ENCODE measurements at regions not wholly inside any gene's neighbourhood (a gene's known extent, or its start where the extent isn't known, plus 50 kb on each side); places are given as distances from the start of the nearest gene placed in this dataset.

DNA sequence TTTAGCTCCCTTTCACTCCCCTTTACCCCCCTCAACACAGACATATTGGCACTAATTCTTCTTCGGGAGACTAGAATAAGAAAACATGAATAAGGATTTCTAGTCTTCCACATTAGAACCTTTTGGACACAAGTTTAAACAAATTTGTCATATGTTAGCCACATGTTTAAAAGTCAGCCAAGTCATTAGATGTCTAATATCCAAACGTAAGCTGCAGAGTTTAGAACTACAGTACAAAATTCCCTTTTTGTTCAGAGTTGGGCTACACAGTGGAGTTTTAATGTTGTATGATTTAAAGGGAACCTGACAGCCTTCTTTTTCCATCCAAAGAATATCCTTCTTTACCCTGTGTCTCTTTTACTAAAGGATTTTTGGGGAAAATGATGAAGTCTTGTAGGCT lies 79.8 kb downstream of the PDE6H start:
- Histone ChIP-seq H3K79me2 (ENCODE audit: control insufficient read depth, insufficient read depth, low read length) (no peaks in the 10 kb centered on the region), H3K27ac (ENCODE audit: low read length in 2 of 2) (no peak overlapping the region), H3K27me3 (replicated peaks in 1 of 4; ENCODE audit: control extremely low read depth in 1 of 4, control insufficient read depth in 3 of 4, insufficient read depth in 4 of 4, low read length in 3 of 4) (no peaks in the 10 kb centered on the region), H3K4me1 (ENCODE audit: control insufficient read depth in 2 of 2, insufficient read depth in 2 of 2, low read length in 2 of 2) (no peaks in the 10 kb centered on the region), H3K9me3 (ENCODE audit: control extremely low read depth in 1 of 3, control insufficient read depth in 2 of 3, insufficient read depth in 1 of 3, low read length in 2 of 3) (no peaks in the 10 kb centered on the region), H3K4me3 (ENCODE audit: control extremely low read depth in 1 of 5, extremely low read depth in 1 of 5, insufficient read depth in 1 of 5, low read depth in 2 of 5, low read length in 4 of 5) (no peak overlapping the region), H3K4me2 (replicated peaks; ENCODE audit: low read depth, low read length, poor library complexity, severe bottlenecking) (no peak overlapping the region), H3K9ac (ENCODE audit: low read length) (no peak overlapping the region), H2AFZ (ENCODE audit: insufficient read depth, low read depth, low read length, poor library complexity, severe bottlenecking) (no peak overlapping the region), H3K36me3 (replicated peaks in 1 of 2; ENCODE audit: control extremely low read depth in 1 of 2, control insufficient read depth in 1 of 2, extremely low read depth in 1 of 2, insufficient read depth in 2 of 2, low read length in 1 of 2) (no peaks in the 10 kb centered on the region), H4K20me1 (ENCODE audit: control insufficient read depth, insufficient read depth, low read length, poor library complexity, severe bottlenecking) (no peaks in the 10 kb centered on the region)
- no peak for DNase-seq
- H3K4me3 Mint-ChIP-seq = no peak overlapping the region
- TF ChIP-seq, protein P1, sequence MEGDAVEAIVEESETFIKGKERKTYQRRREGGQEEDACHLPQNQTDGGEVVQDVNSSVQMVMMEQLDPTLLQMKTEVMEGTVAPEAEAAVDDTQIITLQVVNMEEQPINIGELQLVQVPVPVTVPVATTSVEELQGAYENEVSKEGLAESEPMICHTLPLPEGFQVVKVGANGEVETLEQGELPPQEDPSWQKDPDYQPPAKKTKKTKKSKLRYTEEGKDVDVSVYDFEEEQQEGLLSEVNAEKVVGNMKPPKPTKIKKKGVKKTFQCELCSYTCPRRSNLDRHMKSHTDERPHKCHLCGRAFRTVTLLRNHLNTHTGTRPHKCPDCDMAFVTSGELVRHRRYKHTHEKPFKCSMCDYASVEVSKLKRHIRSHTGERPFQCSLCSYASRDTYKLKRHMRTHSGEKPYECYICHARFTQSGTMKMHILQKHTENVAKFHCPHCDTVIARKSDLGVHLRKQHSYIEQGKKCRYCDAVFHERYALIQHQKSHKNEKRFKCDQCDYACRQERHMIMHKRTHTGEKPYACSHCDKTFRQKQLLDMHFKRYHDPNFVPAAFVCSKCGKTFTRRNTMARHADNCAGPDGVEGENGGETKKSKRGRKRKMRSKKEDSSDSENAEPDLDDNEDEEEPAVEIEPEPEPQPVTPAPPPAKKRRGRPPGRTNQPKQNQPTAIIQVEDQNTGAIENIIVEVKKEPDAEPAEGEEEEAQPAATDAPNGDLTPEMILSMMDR (IDR thresholded peaks at IDR 0.05) = no peak
- H3K9me3 Mint-ChIP-seq (ENCODE audit: insufficient read depth) = no peaks in the 10 kb centered on the region
- POLR2A ChIA-PET = no interaction called here
- ATAC-seq (ENCODE audit: low read depth) = no peak
- no peak overlapping the region for H3K27ac Mint-ChIP-seq
- intact Hi-C loops (cut with micrococcal nuclease) = no loop called here
- CTCF ChIA-PET = no interaction called here
- H3K4me1 Mint-ChIP-seq = no peaks in the 10 kb centered on the region
- no peaks in the 10 kb centered on the region for H3K27me3 Mint-ChIP-seq
- no CpG with 5 or more reads among the region's 2 CpGs for WGBS (ENCODE audit: insufficient coverage)

DNA sequence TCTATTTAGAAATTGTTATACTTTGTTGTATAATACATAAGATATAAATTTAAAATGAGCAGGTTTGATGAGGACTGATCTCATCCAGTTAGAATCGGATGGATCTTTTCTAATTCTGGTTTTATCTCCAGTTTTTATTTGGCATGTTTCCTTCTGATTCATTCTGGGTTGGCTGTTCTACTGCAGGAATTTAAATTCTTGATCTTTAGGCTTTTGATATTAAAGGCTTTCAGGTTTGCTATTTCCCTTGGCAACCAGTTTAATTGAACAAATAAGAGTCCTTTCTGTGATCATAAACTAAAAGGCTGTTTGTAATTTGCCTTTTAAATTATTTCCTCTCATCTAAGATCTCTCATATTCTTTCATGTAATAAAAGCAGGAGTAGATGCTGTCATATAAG lies 83.4 kb downstream of the PDE6H start:
- Histone ChIP-seq H2AFZ (ENCODE audit: insufficient read depth, low read depth, low read length, poor library complexity, severe bottlenecking) (no peak overlapping the region), H3K36me3 (replicated peaks in 1 of 2; ENCODE audit: control extremely low read depth in 1 of 2, control insufficient read depth in 1 of 2, extremely low read depth in 1 of 2, insufficient read depth in 2 of 2, low read length in 1 of 2) (no peaks in the 10 kb centered on the region), H3K27ac (ENCODE audit: low read length in 2 of 2) (no peak overlapping the region), H3K4me1 (ENCODE audit: control insufficient read depth in 2 of 2, insufficient read depth in 2 of 2, low read length in 2 of 2) (no peaks in the 10 kb centered on the region), H4K20me1 (ENCODE audit: control insufficient read depth, insufficient read depth, low read length, poor library complexity, severe bottlenecking) (no peaks in the 10 kb centered on the region), H3K79me2 (ENCODE audit: control insufficient read depth, insufficient read depth, low read length) (no peaks in the 10 kb centered on the region), H3K4me3 (ENCODE audit: control extremely low read depth in 1 of 5, extremely low read depth in 1 of 5, insufficient read depth in 1 of 5, low read depth in 2 of 5, low read length in 4 of 5) (no peak overlapping the region), H3K27me3 (replicated peaks in 1 of 4; ENCODE audit: control extremely low read depth in 1 of 4, control insufficient read depth in 3 of 4, insufficient read depth in 4 of 4, low read length in 3 of 4) (no peaks in the 10 kb centered on the region), H3K9ac (ENCODE audit: low read length) (no peak overlapping the region), H3K4me2 (replicated peaks; ENCODE audit: low read depth, low read length, poor library complexity, severe bottlenecking) (no peak overlapping the region), H3K9me3 (ENCODE audit: control extremely low read depth in 1 of 3, control insufficient read depth in 2 of 3, insufficient read depth in 1 of 3, low read length in 2 of 3) (no peaks in the 10 kb centered on the region)
- ChIA-PET POLR2A (no interaction called here), CTCF (interaction anchor here (0.6 kb wide), 1 partner anchor 218 kb away, joined by 3 read pairs; no protein-coding TSS in a partner anchor)
- no peaks in the 10 kb centered on the region for H3K4me1 Mint-ChIP-seq
- intact Hi-C loops (cut with micrococcal nuclease) = no loop called here
- WGBS (ENCODE audit: insufficient coverage) = 40% methylated on average over 1 of the region's 1 CpG
- H3K27ac Mint-ChIP-seq = no peak overlapping the region
- DNase-seq (no peak), ATAC-seq (ENCODE audit: low read depth) (no peak)
- H3K27me3 Mint-ChIP-seq = peaks cover 4% of the 10 kb centered on the region
- no peaks in the 10 kb centered on the region for H3K9me3 Mint-ChIP-seq (ENCODE audit: insufficient read depth)
- TF ChIP-seq, protein P1 (IDR thresholded peaks at IDR 0.05) = no peak
- no peak for TF ChIP-seq EZH2 (IDR thresholded peaks at IDR 0.05; ENCODE audit: borderline replicate concordance, insufficient read depth, low read depth, low read length, poor library complexity, severe bottlenecking)
- no peak overlapping the region for H3K4me3 Mint-ChIP-seq
